ENCODE measurements at regions not wholly inside any gene's neighbourhood (a gene's known extent, or its start where the extent isn't known, plus 50 kb on each side); places are given as distances from the start of the nearest gene placed in this dataset.

- no peak for DNase-seq (ENCODE audit: low read depth)
Measured at GRCh38 chr4:44120646-44121045, 328.0 kb downstream of the KCTD8 start.

- no peak for DNase-seq (ENCODE audit: low read depth)
Measured at GRCh38 chr4:44121210-44121609, 327.4 kb downstream of the KCTD8 start.

Data from GM04503 (cell line).